CD4-positive, CD25-positive, alpha-beta regulatory T cell (primary cell): ENCODE measurements at regions not wholly inside any gene's neighbourhood (a gene's known extent, or its start where the extent isn't known, plus 50 kb on each side); places are given as distances from the start of the nearest gene placed in this dataset.

Experiments used
- ATAC-seq, 2 donors: fragments of 150-1000 bp; cut with Tn5 transposase; one replicate each; pipeline ENCODE4 v1.10.0; 2021; ENCODE audit warnings: low read depth in 2 of 2, moderate number of reproducible peaks in 2 of 2, moderate library complexity in 1 of 2
- DNase-seq, 3 donors: peaks; one replicate each; pipeline versions ENCODE4 v3.0.0 to v3.0.0-alpha.2; 2012 to 2022; ENCODE audit warnings: mixed read lengths in 1 of 3
- H3K27ac ChIP-seq: one replicate; pipeline ENCODE4 v1.7.0; 2013; ENCODE audit warnings: mild to moderate bottlenecking, low read length; ENCODE audit not compliant: insufficient read depth, poor library complexity, severe bottlenecking
- H3K27me3 ChIP-seq: one replicate; pipeline ENCODE4 v1.7.0; 2013; ENCODE audit warnings: low read length; ENCODE audit not compliant: control insufficient read depth, insufficient read depth
- H3K36me3 ChIP-seq: one replicate; pipeline ENCODE4 v1.7.0; 2013; ENCODE audit warnings: mild to moderate bottlenecking, low read length, moderate library complexity; ENCODE audit not compliant: control insufficient read depth, insufficient read depth
- H3K4me1 ChIP-seq: 2 replicates; pipeline ENCODE4 v1.7.0; 2013; ENCODE audit warnings: mild to moderate bottlenecking, low read length; ENCODE audit not compliant: insufficient read depth, control insufficient read depth, poor library complexity, severe bottlenecking
- H3K4me3 ChIP-seq: one replicate; pipeline ENCODE4 v1.7.0; 2013; ENCODE audit warnings: low read depth, mild to moderate bottlenecking, low read length, moderate library complexity
- H3K9me3 ChIP-seq, 2 experiments: 1 replicate in 1 of 2; 2 replicates in 1 of 2; pipeline ENCODE4 v1.7.0; 2013; ENCODE audit warnings: low read length in 2 of 2, mild to moderate bottlenecking in 1 of 2, moderate library complexity in 1 of 2; ENCODE audit not compliant: control insufficient read depth in 2 of 2
- H3K27ac Mint-ChIP-seq, 3 donors: one replicate each; pipeline ENCODE4 v1.8.0; 2020 to 2022; ENCODE audit warnings: mild to moderate bottlenecking in 3 of 3, mixed read lengths in 3 of 3, moderate library complexity in 2 of 3
- H3K27me3 Mint-ChIP-seq: one replicate; pipeline ENCODE4 v1.8.0; 2022; ENCODE audit warnings: mild to moderate bottlenecking, mixed read lengths
- H3K36me3 Mint-ChIP-seq: one replicate; pipeline ENCODE4 v1.8.0; 2020; ENCODE audit warnings: mixed read lengths
- H3K4me1 Mint-ChIP-seq, 4 donors: one replicate each; pipeline ENCODE4 v1.8.0; 2020 to 2022; ENCODE audit warnings: mixed read lengths in 4 of 4, mild to moderate bottlenecking in 1 of 4
- H3K4me3 Mint-ChIP-seq, 4 donors: one replicate each; pipeline ENCODE4 v1.8.0; 2020 to 2022; ENCODE audit warnings: mild to moderate bottlenecking in 4 of 4, mixed read lengths in 4 of 4, moderate library complexity in 3 of 4
- H3K9me3 Mint-ChIP-seq, 7 donors: one replicate each; pipeline ENCODE4 v1.8.0; 2020 to 2022; ENCODE audit warnings: mixed read lengths in 7 of 7, mild to moderate bottlenecking in 3 of 7, moderate library complexity in 2 of 7

- H3K27ac ChIP-seq: no peak overlapping the region
- no peak for ATAC-seq
- no peaks in the 10 kb centered on the region for H3K27me3 ChIP-seq
- H3K9me3 ChIP-seq: no peaks in the 10 kb centered on the region
- Mint-ChIP-seq H3K27me3 (no peaks in the 10 kb centered on the region), H3K9me3 (no peaks in the 10 kb centered on the region), H3K36me3 (no peaks in the 10 kb centered on the region), H3K4me3 (no peak overlapping the region), H3K4me1 (peaks cover 0 to 7% (median 3%) of the 10 kb centered on the region in 4 donors), H3K27ac (no peak overlapping the region)
- H3K4me1 ChIP-seq: no peaks in the 10 kb centered on the region
- no peak for DNase-seq
- no peak overlapping the region for H3K4me3 ChIP-seq
- no peaks in the 10 kb centered on the region for H3K36me3 ChIP-seq
These were observed 51.9 kb upstream of the XIAP start for GRCh38 chrX:123807835-123808416.

GRCh38 chrX:123809854-123810375 lies 49.9 kb upstream of the XIAP start:
- no peaks in the 10 kb centered on the region for H3K4me1 ChIP-seq
- H3K27ac ChIP-seq: no peak overlapping the region
- no peaks in the 10 kb centered on the region for H3K36me3 Mint-ChIP-seq
- no peaks in the 10 kb centered on the region for H3K9me3 ChIP-seq
- no peaks in the 10 kb centered on the region for H3K27me3 ChIP-seq
- no peaks in the 10 kb centered on the region for H3K4me1 Mint-ChIP-seq
- no peak overlapping the region for H3K4me3 Mint-ChIP-seq
- no peak for DNase-seq
- no peak overlapping the region for H3K27ac Mint-ChIP-seq
- H3K36me3 ChIP-seq: no peaks in the 10 kb centered on the region
- H3K9me3 Mint-ChIP-seq: no peaks in the 10 kb centered on the region
- no peaks in the 10 kb centered on the region for H3K27me3 Mint-ChIP-seq
- no peak overlapping the region for H3K4me3 ChIP-seq
- ATAC-seq: no peak
